ENCODE measurements at regions not wholly inside any gene's neighbourhood (a gene's known extent, or its start where the extent isn't known, plus 50 kb on each side); places are given as distances from the start of the nearest gene placed in this dataset.

GRCh38 chr11:95675585-95675984 lies 114.0 kb downstream of the FAM76B start:
- TF ChIP-seq, protein P1, sequence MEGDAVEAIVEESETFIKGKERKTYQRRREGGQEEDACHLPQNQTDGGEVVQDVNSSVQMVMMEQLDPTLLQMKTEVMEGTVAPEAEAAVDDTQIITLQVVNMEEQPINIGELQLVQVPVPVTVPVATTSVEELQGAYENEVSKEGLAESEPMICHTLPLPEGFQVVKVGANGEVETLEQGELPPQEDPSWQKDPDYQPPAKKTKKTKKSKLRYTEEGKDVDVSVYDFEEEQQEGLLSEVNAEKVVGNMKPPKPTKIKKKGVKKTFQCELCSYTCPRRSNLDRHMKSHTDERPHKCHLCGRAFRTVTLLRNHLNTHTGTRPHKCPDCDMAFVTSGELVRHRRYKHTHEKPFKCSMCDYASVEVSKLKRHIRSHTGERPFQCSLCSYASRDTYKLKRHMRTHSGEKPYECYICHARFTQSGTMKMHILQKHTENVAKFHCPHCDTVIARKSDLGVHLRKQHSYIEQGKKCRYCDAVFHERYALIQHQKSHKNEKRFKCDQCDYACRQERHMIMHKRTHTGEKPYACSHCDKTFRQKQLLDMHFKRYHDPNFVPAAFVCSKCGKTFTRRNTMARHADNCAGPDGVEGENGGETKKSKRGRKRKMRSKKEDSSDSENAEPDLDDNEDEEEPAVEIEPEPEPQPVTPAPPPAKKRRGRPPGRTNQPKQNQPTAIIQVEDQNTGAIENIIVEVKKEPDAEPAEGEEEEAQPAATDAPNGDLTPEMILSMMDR (conservative IDR thresholded peaks at IDR 0.05; ENCODE audit: low read depth, low read length), result no peak
- TF ChIP-seq EZH2 (IDR thresholded peaks at IDR 0.05; ENCODE audit: borderline replicate concordance, low read depth, low read length, poor library complexity, severe bottlenecking), result no peak

All from A673 (cell line).